Lower leg skin (tissue), 3 donors: ENCODE measurements at regions not wholly inside any gene's neighbourhood (a gene's known extent, or its start where the extent isn't known, plus 50 kb on each side); places are given as distances from the start of the nearest gene placed in this dataset.

Experiments used
- POLR2A ChIP-seq, 2 donors: fragments of 450-650 bp; IDR thresholded peaks; one replicate each; pipeline ENCODE4 v1.6.1; 2016 to 2017; ENCODE audit warnings: antibody characterized with exemption in 2 of 2, mild to moderate bottlenecking in 1 of 2, moderate library complexity in 1 of 2
- TF ChIP-seq, protein P1 (sequence below), 3 donors: fragments of 450-650 bp; IDR thresholded peaks; one replicate each; pipeline ENCODE4 v1.5.1; 2016; ENCODE audit warnings: antibody characterized with exemption in 3 of 3, mild to moderate bottlenecking in 3 of 3, moderate library complexity in 2 of 3

DNA sequence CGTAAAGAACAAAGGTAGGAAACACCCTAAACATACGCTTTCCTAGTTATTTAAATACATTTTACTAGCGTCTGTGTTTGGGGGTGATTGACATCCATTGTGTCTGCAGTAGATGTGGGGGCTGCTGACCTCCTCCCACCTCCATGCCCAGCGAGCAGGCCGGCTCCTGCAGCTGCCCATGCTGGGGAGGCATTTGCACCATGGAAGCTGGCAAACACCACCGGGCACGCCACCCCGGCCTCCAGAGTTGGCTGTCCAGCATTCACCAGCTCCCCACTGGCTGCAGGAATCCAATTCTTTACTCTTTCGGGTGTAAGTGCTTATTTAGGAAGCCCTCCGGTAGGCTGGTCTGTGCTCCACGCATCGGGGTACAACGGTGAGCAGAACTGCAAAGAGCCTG, 115.4 kb upstream of the USP29 start:
- TF ChIP-seq, protein P1, sequence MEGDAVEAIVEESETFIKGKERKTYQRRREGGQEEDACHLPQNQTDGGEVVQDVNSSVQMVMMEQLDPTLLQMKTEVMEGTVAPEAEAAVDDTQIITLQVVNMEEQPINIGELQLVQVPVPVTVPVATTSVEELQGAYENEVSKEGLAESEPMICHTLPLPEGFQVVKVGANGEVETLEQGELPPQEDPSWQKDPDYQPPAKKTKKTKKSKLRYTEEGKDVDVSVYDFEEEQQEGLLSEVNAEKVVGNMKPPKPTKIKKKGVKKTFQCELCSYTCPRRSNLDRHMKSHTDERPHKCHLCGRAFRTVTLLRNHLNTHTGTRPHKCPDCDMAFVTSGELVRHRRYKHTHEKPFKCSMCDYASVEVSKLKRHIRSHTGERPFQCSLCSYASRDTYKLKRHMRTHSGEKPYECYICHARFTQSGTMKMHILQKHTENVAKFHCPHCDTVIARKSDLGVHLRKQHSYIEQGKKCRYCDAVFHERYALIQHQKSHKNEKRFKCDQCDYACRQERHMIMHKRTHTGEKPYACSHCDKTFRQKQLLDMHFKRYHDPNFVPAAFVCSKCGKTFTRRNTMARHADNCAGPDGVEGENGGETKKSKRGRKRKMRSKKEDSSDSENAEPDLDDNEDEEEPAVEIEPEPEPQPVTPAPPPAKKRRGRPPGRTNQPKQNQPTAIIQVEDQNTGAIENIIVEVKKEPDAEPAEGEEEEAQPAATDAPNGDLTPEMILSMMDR (IDR thresholded peaks at IDR 0.05): no peak
- no peak for TF ChIP-seq POLR2A (IDR thresholded peaks at IDR 0.05)
